HG02623 (cell line): ENCODE measurements at regions not wholly inside any gene's neighbourhood (a gene's known extent, or its start where the extent isn't known, plus 50 kb on each side); places are given as distances from the start of the nearest gene placed in this dataset.

ENCODE experiments used
- ATAC-seq: cut with Tn5 transposase; IDR thresholded peaks from one replicate; pipeline ENCODE4 v1.9.1; 2021; ENCODE audit warnings: moderate library complexity; ENCODE audit not compliant: unreplicated experiment

DNA sequence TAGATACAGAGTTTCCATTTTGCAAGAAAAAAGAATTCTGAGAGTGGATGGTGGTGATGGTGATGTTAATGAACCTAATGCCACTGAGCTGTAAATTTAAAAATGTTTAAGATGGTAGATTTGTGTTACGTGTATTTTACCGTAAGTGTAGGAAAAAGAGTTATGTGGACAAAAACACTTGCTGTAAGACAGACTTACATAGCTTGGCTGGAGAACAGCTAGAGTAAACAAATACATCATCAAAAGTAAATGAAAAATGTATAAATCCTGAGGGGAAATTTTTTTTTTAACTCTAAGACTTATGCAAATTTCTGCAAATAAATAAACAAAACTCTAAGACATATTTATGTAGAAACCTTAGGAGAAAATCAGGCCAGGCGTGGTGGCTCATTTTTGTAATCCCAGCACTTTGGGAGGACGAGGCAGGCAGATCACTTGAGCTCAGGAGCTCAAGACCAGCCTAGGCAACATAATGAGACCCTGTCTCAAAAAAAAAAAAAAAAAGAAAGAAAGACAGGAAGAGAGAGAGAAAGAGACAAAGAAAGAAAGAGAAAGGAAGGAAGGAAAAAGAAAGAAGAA lies 66.2 kb upstream of the CDK13 start:
- ATAC-seq, result no peak

GRCh38 chr7:39888171-39888853 lies 61.7 kb upstream of the CDK13 start:
- no peak for ATAC-seq

- ATAC-seq, result no peak
Measured at GRCh38 chr7:39890411-39890810, 59.6 kb upstream of the CDK13 start.

DNA sequence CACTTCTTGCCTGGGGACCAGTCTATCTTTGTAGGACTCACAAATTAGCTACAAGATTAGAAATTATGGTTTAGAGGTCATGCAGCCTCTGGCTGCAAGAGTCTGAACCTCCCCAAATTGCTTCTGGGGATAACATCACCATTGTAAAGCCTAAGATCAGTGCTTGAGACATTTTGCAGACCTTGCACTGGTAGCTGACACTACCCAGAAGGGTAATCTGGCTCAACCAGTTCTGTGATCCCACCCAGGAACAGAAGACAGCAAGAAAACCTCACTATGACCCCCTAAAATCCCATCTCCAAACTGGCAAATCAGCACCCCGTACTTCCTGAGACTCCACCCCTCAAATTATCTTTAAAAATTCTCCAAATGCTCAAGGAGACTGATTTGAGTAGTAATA lies 58.2 kb upstream of the CDK13 start:
- ATAC-seq, result no peak

- ATAC-seq, result no peak
Measured at GRCh38 chr7:39892361-39892760, 57.7 kb upstream of the CDK13 start.

DNA sequence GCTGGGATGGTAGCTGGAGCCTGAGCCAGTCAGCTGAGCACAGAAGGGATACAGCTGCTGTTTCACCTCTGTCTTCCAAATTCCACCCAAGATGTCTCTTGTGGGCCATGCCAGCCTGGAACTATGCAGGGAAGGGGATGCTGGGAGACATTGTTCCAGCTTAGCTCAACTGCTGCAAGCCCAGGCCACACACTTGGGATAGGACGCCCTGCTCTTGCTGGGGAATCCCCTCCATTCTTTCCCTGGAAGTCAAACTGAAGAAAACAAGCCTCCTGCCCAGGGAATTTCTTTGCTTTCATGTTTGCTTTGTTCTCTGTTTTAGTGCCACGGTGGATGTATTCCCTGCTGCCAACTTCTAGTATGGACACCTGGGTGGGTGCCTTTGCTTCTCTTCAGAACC lies 55.2 kb upstream of the CDK13 start:
- ATAC-seq, result no peak

- ATAC-seq, result no peak
Measured at GRCh38 chr7:39896840-39897239, 53.2 kb upstream of the CDK13 start.

GRCh38 chr7:39898867-39899266 lies 51.2 kb upstream of the CDK13 start:
- no peak for ATAC-seq
